ENCODE measurements at regions not wholly inside any gene's neighbourhood (a gene's known extent, or its start where the extent isn't known, plus 50 kb on each side); places are given as distances from the start of the nearest gene placed in this dataset.

- no peak for DNase-seq (ENCODE audit: low spot score)
- POLR2A ChIA-PET (ENCODE audit: low non-redundant PET): no interaction called here
- no peak overlapping the region for H3K27ac ChIP-seq
- TF ChIP-seq, protein P1, sequence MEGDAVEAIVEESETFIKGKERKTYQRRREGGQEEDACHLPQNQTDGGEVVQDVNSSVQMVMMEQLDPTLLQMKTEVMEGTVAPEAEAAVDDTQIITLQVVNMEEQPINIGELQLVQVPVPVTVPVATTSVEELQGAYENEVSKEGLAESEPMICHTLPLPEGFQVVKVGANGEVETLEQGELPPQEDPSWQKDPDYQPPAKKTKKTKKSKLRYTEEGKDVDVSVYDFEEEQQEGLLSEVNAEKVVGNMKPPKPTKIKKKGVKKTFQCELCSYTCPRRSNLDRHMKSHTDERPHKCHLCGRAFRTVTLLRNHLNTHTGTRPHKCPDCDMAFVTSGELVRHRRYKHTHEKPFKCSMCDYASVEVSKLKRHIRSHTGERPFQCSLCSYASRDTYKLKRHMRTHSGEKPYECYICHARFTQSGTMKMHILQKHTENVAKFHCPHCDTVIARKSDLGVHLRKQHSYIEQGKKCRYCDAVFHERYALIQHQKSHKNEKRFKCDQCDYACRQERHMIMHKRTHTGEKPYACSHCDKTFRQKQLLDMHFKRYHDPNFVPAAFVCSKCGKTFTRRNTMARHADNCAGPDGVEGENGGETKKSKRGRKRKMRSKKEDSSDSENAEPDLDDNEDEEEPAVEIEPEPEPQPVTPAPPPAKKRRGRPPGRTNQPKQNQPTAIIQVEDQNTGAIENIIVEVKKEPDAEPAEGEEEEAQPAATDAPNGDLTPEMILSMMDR (conservative IDR thresholded peaks at IDR 0.05; ENCODE audit: low read depth): no peak
- CTCF ChIA-PET: no interaction called here
Observed at GRCh38 chr12:125269276-125269675, 204.0 kb downstream of the AACS start.

DNA sequence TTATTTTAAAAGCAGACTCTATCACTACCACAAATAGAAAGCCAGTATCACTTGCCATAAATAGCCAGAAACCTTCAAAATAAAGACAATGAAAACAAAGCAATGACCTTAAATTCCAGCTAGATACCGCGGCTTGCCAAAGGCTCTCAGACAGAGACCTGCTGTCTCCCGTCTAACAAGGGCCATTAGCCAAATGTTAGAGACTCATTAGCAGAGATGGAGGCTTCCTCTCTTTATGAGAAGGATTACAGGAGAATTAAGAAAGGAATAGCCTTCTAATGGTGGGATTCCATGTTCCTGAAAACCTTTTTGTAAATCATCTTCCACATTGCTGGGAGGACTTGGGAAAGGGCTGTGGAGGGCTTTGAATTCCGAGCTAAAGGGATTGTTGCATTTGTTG, 206.7 kb downstream of the AACS start:
- no peak overlapping the region for H3K27ac ChIP-seq
- TF ChIP-seq, protein P1 (conservative IDR thresholded peaks at IDR 0.05; ENCODE audit: low read depth): no peak
- DNase-seq (ENCODE audit: low spot score): no peak
- ChIA-PET CTCF (no interaction called here), POLR2A (ENCODE audit: low non-redundant PET) (no interaction called here)

- H3K27ac ChIP-seq: no peak overlapping the region
- TF ChIP-seq, protein P1 (conservative IDR thresholded peaks at IDR 0.05; ENCODE audit: low read depth): no peak
- POLR2A ChIA-PET (ENCODE audit: low non-redundant PET): no interaction called here
- DNase-seq (ENCODE audit: low spot score): no peak
- CTCF ChIA-PET: interaction anchor here (0.7 kb wide), 1 partner anchor 12 kb away, joined by 4 read pairs; no protein-coding TSS in a partner anchor
Observed at GRCh38 chr12:125272383-125272933, 207.2 kb downstream of the AACS start.

DNA sequence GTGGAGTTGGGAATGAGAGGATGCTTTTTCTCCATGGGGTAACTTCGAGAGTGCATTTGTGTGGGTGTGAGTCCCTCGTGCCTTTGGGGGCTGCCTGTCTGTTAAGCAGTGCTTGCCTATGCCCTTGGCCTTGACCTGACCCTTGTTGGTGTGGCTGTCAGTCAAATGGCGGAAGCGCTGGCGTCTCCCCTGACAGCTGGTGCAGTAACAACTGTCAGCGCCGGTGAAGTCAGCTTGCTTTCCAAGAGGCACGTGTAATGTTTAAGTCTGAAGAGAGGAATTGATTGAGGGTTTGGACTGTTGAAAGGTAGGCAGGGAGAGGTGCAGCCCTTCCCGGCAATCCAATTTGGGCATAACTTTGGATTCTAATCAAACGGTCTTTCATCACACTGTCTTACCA, 211.3 kb downstream of the AACS start:
- H3K27ac ChIP-seq: no peak overlapping the region
- CTCF ChIA-PET: no interaction called here
- TF ChIP-seq, protein P1 (conservative IDR thresholded peaks at IDR 0.05; ENCODE audit: low read depth): no peak
- DNase-seq (ENCODE audit: low spot score): no peak
- POLR2A ChIA-PET (ENCODE audit: low non-redundant PET): no interaction called here

DNA sequence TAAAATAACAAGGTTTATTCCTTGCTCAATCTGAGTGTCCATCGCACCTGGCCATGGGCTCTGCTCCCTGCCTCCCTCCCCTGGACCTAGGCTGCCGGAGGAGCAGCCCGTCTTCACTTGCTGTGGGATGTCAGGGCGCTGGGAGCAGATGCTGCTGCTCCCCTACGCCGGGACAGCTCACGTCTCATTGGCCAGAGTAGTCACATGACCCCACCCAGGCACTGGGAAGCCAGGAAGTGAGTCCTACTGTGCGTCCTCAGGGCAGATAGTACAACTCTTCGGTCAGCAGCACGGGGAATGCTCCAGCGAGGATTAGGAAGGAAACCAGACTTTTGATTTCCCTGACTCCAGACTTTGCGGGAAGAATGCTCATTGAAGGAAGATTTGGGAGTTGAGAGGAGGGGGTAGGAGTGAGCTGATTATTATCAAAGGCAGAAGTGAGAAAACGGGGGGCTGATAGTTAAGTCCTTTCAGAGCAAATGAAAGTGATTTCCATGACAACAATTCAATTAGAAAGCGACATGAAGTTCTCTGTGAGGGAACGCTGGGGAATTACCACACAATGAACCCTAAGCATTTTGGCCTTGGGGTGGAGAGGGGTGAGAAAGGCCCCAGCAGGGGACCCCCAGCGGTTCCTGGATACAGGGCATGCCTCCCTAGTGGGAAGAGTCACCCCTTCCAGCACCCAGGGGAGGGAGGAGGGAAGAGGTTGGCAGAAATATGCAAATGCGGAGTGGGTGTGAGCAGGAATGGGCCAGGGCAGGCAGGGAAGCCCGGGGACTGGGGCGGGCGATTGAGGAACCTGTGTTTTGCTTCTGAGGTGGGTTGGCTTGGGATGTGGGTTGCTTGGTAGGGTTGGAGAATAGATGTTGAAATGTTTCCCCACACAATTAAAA, 215.5 kb downstream of the AACS start:
- POLR2A ChIA-PET (ENCODE audit: low non-redundant PET): no interaction called here
- no peak overlapping the region for H3K27ac ChIP-seq
- DNase-seq (ENCODE audit: low spot score): peak; percentile 21
- TF ChIP-seq, protein P1 (conservative IDR thresholded peaks at IDR 0.05; ENCODE audit: low read depth): no peak
- CTCF ChIA-PET: no interaction called here

GRCh38 chr12:125282921-125283320, 217.7 kb downstream of the AACS start:
- ChIA-PET CTCF (interaction anchor here (0.6 to 0.8 kb wide), 2 partner anchors 13 to 48 kb away, joined by 3 to 5 read pairs; no protein-coding TSS in a partner anchor), POLR2A (ENCODE audit: low non-redundant PET) (interaction anchor here (0.5 kb wide), 1 partner anchor 214 kb away, joined by 4 read pairs; no protein-coding TSS in a partner anchor)
- no peak for DNase-seq (ENCODE audit: low spot score)
- TF ChIP-seq, protein P1 (conservative IDR thresholded peaks at IDR 0.05; ENCODE audit: low read depth): no peak
- no peak overlapping the region for H3K27ac ChIP-seq

Data from RWPE1 (cell line).